ENCODE measurements at regions not wholly inside any gene's neighbourhood (a gene's known extent, or its start where the extent isn't known, plus 50 kb on each side); places are given as distances from the start of the nearest gene placed in this dataset.

GRCh38 chr1:38360807-38361206, 314.2 kb upstream of the POU3F1 start:
- BruUV-seq (replicated peaks): no TSS peak
- Mint-ChIP-seq H3K27me3 (ENCODE audit: insufficient read depth, unreplicated experiment) (peaks cover 55% of the 10 kb centered on the region), H3K4me3 (ENCODE audit: unreplicated experiment) (no peak overlapping the region), H3K36me3 (ENCODE audit: insufficient read depth, unreplicated experiment) (no peaks in the 10 kb centered on the region), H3K4me1 (ENCODE audit: insufficient read depth, unreplicated experiment) (no peaks in the 10 kb centered on the region), H3K9me3 (ENCODE audit: unreplicated experiment) (no peaks in the 10 kb centered on the region), H3K27ac (ENCODE audit: low read depth, unreplicated experiment) (no peak overlapping the region)
- intact Hi-C loops (cut with micrococcal nuclease): no loop called here
- POLR2A ChIA-PET: no interaction called here
- no peak for TF ChIP-seq CTCF (IDR thresholded peaks at IDR 0.05; ENCODE audit: unreplicated experiment)
- DNase-seq (ENCODE audit: unreplicated experiment): no peak
- CTCF ChIA-PET: no interaction called here

- Mint-ChIP-seq H3K27ac (ENCODE audit: low read depth, unreplicated experiment) (no peak overlapping the region), H3K9me3 (ENCODE audit: unreplicated experiment) (no peaks in the 10 kb centered on the region), H3K4me3 (ENCODE audit: unreplicated experiment) (no peak overlapping the region), H3K27me3 (ENCODE audit: insufficient read depth, unreplicated experiment) (peaks cover 35% of the 10 kb centered on the region), H3K36me3 (ENCODE audit: insufficient read depth, unreplicated experiment) (no peaks in the 10 kb centered on the region), H3K4me1 (ENCODE audit: insufficient read depth, unreplicated experiment) (no peaks in the 10 kb centered on the region)
- ChIA-PET POLR2A (no interaction called here), CTCF (interaction anchor here (1.8 kb wide), 1 partner anchor 17 kb away, joined by 3 read pairs; no protein-coding TSS in a partner anchor)
- DNase-seq (ENCODE audit: unreplicated experiment): no peak
- no peak for TF ChIP-seq CTCF (IDR thresholded peaks at IDR 0.05; ENCODE audit: unreplicated experiment)
- BruUV-seq (replicated peaks): no TSS peak
- intact Hi-C loops (cut with micrococcal nuclease): no loop called here
Measured at GRCh38 chr1:38353956-38354355, 307.4 kb upstream of the POU3F1 start.

GRCh38 chr1:38352869-38353268, 306.3 kb upstream of the POU3F1 start:
- no peak for TF ChIP-seq CTCF (IDR thresholded peaks at IDR 0.05; ENCODE audit: unreplicated experiment)
- H3K4me1 Mint-ChIP-seq (ENCODE audit: insufficient read depth, unreplicated experiment): no peaks in the 10 kb centered on the region
- ChIA-PET CTCF (interaction anchor here (0.5 to 1.8 kb wide), 2 partner anchors 16 to 35 kb away, joined by 3 read pairs; no protein-coding TSS in a partner anchor), POLR2A (no interaction called here)
- H3K27me3 Mint-ChIP-seq (ENCODE audit: insufficient read depth, unreplicated experiment): peaks cover 25% of the 10 kb centered on the region
- DNase-seq (ENCODE audit: unreplicated experiment): no peak
- H3K27ac Mint-ChIP-seq (ENCODE audit: low read depth, unreplicated experiment): no peak overlapping the region
- intact Hi-C loops (cut with micrococcal nuclease): no loop called here
- no peak overlapping the region for H3K4me3 Mint-ChIP-seq (ENCODE audit: unreplicated experiment)
- no peaks in the 10 kb centered on the region for H3K36me3 Mint-ChIP-seq (ENCODE audit: insufficient read depth, unreplicated experiment)
- no peaks in the 10 kb centered on the region for H3K9me3 Mint-ChIP-seq (ENCODE audit: unreplicated experiment)
- BruUV-seq (replicated peaks): no TSS peak

- DNase-seq (ENCODE audit: unreplicated experiment): no peak
- BruUV-seq (replicated peaks): no TSS peak
- POLR2A ChIA-PET: no interaction called here
- H3K36me3 Mint-ChIP-seq (ENCODE audit: insufficient read depth, unreplicated experiment): no peaks in the 10 kb centered on the region
- peaks cover 22% of the 10 kb centered on the region for H3K27me3 Mint-ChIP-seq (ENCODE audit: insufficient read depth, unreplicated experiment)
- no peak for TF ChIP-seq CTCF (IDR thresholded peaks at IDR 0.05; ENCODE audit: unreplicated experiment)
- H3K27ac Mint-ChIP-seq (ENCODE audit: low read depth, unreplicated experiment): no peak overlapping the region
- intact Hi-C loops (cut with micrococcal nuclease): no loop called here
- H3K4me3 Mint-ChIP-seq (ENCODE audit: unreplicated experiment): no peak overlapping the region
- H3K9me3 Mint-ChIP-seq (ENCODE audit: unreplicated experiment): no peaks in the 10 kb centered on the region
- CTCF ChIA-PET: interaction anchor here (0.6 kb wide), 1 partner anchor 17 kb away, joined by 4 read pairs; no protein-coding TSS in a partner anchor
- H3K4me1 Mint-ChIP-seq (ENCODE audit: insufficient read depth, unreplicated experiment): no peaks in the 10 kb centered on the region
Measured at GRCh38 chr1:38347446-38348175, 301.0 kb upstream of the POU3F1 start.
